ENCODE measurements at regions not wholly inside any gene's neighbourhood (a gene's known extent, or its start where the extent isn't known, plus 50 kb on each side); places are given as distances from the start of the nearest gene placed in this dataset.

GRCh38 chr13:76316998-76317527, 569.1 kb downstream of the KCTD12 start:
- Histone ChIP-seq H3K27me3 (ENCODE audit: control insufficient read depth, insufficient read depth, low read length) (no peaks in the 10 kb centered on the region), H3K36me3 (ENCODE audit: control insufficient read depth, insufficient read depth, low read length) (no peaks in the 10 kb centered on the region), H3K4me1 (no peaks in the 10 kb centered on the region), H3K9ac (no peak overlapping the region), H3K4me2 (ENCODE audit: low read length) (no peak overlapping the region), H3K4me3 (ENCODE audit: low read depth, low read length) (no peak overlapping the region), H3K9me3 (ENCODE audit: control insufficient read depth, low read length) (no peaks in the 10 kb centered on the region), H3K79me2 (no peaks in the 10 kb centered on the region), H2AFZ (no peak overlapping the region), H3K27ac (no peak overlapping the region)
- TF ChIP-seq CTCF (IDR thresholded peaks at IDR 0.05): no peak

- Histone ChIP-seq H3K27me3 (ENCODE audit: control insufficient read depth, insufficient read depth, low read length) (no peaks in the 10 kb centered on the region), H3K36me3 (ENCODE audit: control insufficient read depth, insufficient read depth, low read length) (no peaks in the 10 kb centered on the region), H3K4me2 (ENCODE audit: low read length) (no peak overlapping the region), H3K4me1 (no peaks in the 10 kb centered on the region), H2AFZ (no peak overlapping the region), H3K27ac (no peak overlapping the region), H3K9me3 (ENCODE audit: control insufficient read depth, low read length) (no peaks in the 10 kb centered on the region), H3K9ac (no peak overlapping the region), H3K79me2 (no peaks in the 10 kb centered on the region), H3K4me3 (ENCODE audit: low read depth, low read length) (no peak overlapping the region)
- no peak for TF ChIP-seq CTCF (IDR thresholded peaks at IDR 0.05)
These were observed 571.7 kb downstream of the KCTD12 start for GRCh38 chr13:76314495-76314894.

- TF ChIP-seq CTCF (IDR thresholded peaks at IDR 0.05): no peak
- Histone ChIP-seq H3K27ac (no peak overlapping the region), H3K4me1 (no peaks in the 10 kb centered on the region), H3K27me3 (ENCODE audit: control insufficient read depth, insufficient read depth, low read length) (no peaks in the 10 kb centered on the region), H2AFZ (no peak overlapping the region), H3K4me3 (ENCODE audit: low read depth, low read length) (no peak overlapping the region), H3K9me3 (ENCODE audit: control insufficient read depth, low read length) (no peaks in the 10 kb centered on the region), H3K36me3 (ENCODE audit: control insufficient read depth, insufficient read depth, low read length) (no peaks in the 10 kb centered on the region), H3K4me2 (ENCODE audit: low read length) (peak overlapping the region; percentile 31), H3K79me2 (no peaks in the 10 kb centered on the region), H3K9ac (no peak overlapping the region)
These were observed 579.1 kb downstream of the KCTD12 start for GRCh38 chr13:76307142-76307541.

- Histone ChIP-seq H3K4me3 (ENCODE audit: low read depth, low read length) (no peak overlapping the region), H3K9ac (no peak overlapping the region), H3K4me2 (ENCODE audit: low read length) (no peak overlapping the region), H3K9me3 (ENCODE audit: control insufficient read depth, low read length) (no peaks in the 10 kb centered on the region), H3K4me1 (no peaks in the 10 kb centered on the region), H3K27ac (no peak overlapping the region), H3K27me3 (ENCODE audit: control insufficient read depth, insufficient read depth, low read length) (no peaks in the 10 kb centered on the region), H3K36me3 (ENCODE audit: control insufficient read depth, insufficient read depth, low read length) (no peaks in the 10 kb centered on the region), H3K79me2 (no peaks in the 10 kb centered on the region), H2AFZ (no peak overlapping the region)
- no peak for TF ChIP-seq CTCF (IDR thresholded peaks at IDR 0.05)
These were observed 585.5 kb downstream of the KCTD12 start for GRCh38 chr13:76300688-76301087.

GRCh38 chr13:76297331-76297730, 588.9 kb downstream of the KCTD12 start:
- no peak for TF ChIP-seq CTCF (IDR thresholded peaks at IDR 0.05)
- H3K4me3 ChIP-seq (ENCODE audit: low read depth, low read length): no peak overlapping the region

More at GRCh38 chr13:76297331-76297730, 588.9 kb downstream of the KCTD12 start:
- Histone ChIP-seq H3K4me1 (no peaks in the 10 kb centered on the region), H3K27me3 (ENCODE audit: control insufficient read depth, insufficient read depth, low read length) (no peaks in the 10 kb centered on the region), H2AFZ (no peak overlapping the region), H3K27ac (no peak overlapping the region), H3K9me3 (ENCODE audit: control insufficient read depth, low read length) (no peaks in the 10 kb centered on the region), H3K36me3 (ENCODE audit: control insufficient read depth, insufficient read depth, low read length) (no peaks in the 10 kb centered on the region), H3K9ac (no peak overlapping the region), H3K79me2 (no peaks in the 10 kb centered on the region), H3K4me2 (ENCODE audit: low read length) (no peak overlapping the region)

Measured in parathyroid adenoma (tissue), 2 donors.